HFFc6 (cell line): ENCODE measurements at regions not wholly inside any gene's neighbourhood (a gene's known extent, or its start where the extent isn't known, plus 50 kb on each side); places are given as distances from the start of the nearest gene placed in this dataset.

Experiments
- DNase-seq: peaks from one replicate; pipeline ENCODE4 v3.0.0-alpha.2; 2018
- H3K27ac Mint-ChIP-seq: 2 replicates; pipeline ENCODE4 v1.8.0; 2020; ENCODE audit warnings: mild to moderate bottlenecking, mixed read lengths
- H3K27me3 Mint-ChIP-seq: 2 replicates; pipeline ENCODE4 v1.8.0; 2021; ENCODE audit warnings: mild to moderate bottlenecking, moderate library complexity, mixed read lengths; ENCODE audit not compliant: insufficient read depth
- H3K36me3 Mint-ChIP-seq: 2 replicates; pipeline ENCODE4 v1.8.0; 2021; ENCODE audit warnings: low read depth, mixed read lengths
- H3K4me1 Mint-ChIP-seq: 2 replicates; pipeline ENCODE4 v1.8.0; 2020; ENCODE audit warnings: low read depth, mixed read lengths
- H3K4me3 Mint-ChIP-seq: 2 replicates; pipeline ENCODE4 v1.8.0; 2020; ENCODE audit warnings: mild to moderate bottlenecking, moderate library complexity, mixed read lengths
- H3K9me3 Mint-ChIP-seq: 2 replicates; pipeline ENCODE4 v1.8.0; 2020; ENCODE audit warnings: mild to moderate bottlenecking, mixed read lengths
- TF ChIP-seq, protein P1 (sequence below): fragments of 200-600 bp; sonication (generic); IDR thresholded peaks from 2 replicates; pipeline ENCODE4 v1.5.0; 2021; ENCODE audit warnings: antibody characterized with exemption, mild to moderate bottlenecking

DNA sequence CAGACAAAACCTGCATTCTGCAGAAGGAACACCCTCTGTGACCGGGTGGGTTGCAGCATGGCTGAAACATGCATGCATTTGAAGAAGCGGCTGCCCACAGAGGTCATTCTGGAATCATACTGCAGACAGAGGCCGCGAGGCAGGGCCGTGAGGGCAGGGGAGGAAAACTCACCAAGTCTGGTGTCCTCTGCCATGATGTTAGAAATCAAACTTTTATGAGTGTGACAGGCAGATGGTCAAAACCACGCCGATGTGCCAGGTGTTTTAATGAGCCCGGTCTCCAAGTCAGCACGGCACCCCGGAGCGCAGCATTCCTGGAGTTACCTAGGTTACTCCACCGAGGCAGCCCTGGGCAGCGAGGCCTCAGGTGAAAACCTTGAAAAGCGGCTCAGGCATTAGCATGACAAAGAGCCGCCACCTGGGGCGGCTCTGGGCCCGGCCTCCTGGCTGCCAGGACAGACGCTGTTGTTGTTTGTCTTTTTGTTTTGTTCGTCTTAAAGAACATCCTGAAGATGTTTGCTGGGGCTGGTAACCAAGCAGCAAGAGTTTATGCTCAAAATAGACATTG lies 255.6 kb downstream of the ERMARD start:
- H3K4me1 Mint-ChIP-seq, result no peaks in the 10 kb centered on the region
- peaks cover 54% of the 10 kb centered on the region for H3K9me3 Mint-ChIP-seq
- no peak overlapping the region for H3K27ac Mint-ChIP-seq
- H3K36me3 Mint-ChIP-seq, result peaks cover 20% of the 10 kb centered on the region
- DNase-seq, result no peak
- no peak overlapping the region for H3K4me3 Mint-ChIP-seq
- no peaks in the 10 kb centered on the region; the same call in none of the 2 replicates for H3K27me3 Mint-ChIP-seq
- TF ChIP-seq, protein P1, sequence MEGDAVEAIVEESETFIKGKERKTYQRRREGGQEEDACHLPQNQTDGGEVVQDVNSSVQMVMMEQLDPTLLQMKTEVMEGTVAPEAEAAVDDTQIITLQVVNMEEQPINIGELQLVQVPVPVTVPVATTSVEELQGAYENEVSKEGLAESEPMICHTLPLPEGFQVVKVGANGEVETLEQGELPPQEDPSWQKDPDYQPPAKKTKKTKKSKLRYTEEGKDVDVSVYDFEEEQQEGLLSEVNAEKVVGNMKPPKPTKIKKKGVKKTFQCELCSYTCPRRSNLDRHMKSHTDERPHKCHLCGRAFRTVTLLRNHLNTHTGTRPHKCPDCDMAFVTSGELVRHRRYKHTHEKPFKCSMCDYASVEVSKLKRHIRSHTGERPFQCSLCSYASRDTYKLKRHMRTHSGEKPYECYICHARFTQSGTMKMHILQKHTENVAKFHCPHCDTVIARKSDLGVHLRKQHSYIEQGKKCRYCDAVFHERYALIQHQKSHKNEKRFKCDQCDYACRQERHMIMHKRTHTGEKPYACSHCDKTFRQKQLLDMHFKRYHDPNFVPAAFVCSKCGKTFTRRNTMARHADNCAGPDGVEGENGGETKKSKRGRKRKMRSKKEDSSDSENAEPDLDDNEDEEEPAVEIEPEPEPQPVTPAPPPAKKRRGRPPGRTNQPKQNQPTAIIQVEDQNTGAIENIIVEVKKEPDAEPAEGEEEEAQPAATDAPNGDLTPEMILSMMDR, result no peak

DNA sequence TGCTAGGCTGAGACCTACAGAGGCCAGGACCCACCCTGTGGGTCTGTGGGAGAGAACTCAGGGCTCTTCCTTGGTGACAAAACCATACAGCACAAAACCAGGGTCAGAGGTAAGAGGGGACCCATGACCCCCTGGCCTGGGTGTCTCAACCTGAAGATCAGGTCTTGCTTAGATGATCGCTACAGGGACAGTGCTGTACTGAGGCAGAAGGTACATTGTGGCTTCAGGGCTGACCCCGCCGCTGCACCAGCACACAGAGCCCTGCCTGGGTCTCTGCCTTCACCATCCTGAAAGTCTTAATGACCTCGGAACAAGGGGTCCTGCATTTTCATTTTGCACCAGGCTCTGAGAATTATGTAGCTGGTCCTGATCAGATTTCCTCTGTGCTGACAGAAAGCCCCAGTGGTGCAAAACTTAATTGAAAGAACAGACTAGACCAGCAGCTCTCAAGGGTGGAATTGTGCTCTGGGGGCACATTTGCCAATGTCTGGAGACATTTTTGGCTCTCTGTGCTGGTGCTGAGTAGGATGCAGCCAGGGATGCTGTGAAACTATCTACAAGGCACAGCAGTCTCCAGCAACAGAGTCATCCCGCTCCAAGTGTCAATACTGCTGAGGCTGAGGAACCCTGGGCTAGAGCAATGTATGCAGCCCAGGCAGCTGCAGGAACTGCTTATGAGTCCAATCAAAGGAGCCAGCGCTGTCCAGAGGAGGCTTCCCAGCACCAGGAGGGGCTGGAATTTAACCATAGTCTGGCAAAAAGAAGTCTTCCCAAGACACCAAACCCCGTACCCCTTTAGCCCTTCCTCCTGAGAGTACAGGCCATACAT lies 254.9 kb downstream of the ERMARD start:
- Mint-ChIP-seq H3K27ac (no peak overlapping the region), H3K36me3 (peaks cover 13% of the 10 kb centered on the region), H3K4me1 (no peaks in the 10 kb centered on the region), H3K9me3 (peaks cover 52% of the 10 kb centered on the region), H3K27me3 (no peaks in the 10 kb centered on the region; the same call in none of the 2 replicates), H3K4me3 (no peak overlapping the region)
- TF ChIP-seq, protein P1, result no peak
- DNase-seq, result no peak

DNA sequence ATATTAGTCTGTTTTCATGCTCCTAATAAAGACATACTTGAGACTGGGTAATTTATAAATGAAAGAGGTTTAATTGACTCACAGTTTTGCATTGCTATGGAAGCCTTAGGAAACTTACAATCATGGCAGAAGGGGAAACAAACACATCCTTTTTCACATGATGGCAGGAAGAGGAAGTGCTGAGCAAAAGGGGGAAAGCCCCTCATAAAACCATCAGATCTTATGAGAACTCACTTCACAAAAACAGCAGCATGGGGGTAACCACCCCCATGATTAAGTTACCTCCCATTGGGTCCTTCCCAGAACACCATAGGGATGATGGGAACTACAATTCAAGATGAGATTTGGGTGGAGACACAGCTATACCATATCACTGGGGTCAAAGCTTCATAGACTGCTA lies 254.2 kb downstream of the ERMARD start:
- Mint-ChIP-seq H3K4me1 (no peaks in the 10 kb centered on the region), H3K27me3 (no peaks in the 10 kb centered on the region; the same call in none of the 2 replicates), H3K4me3 (no peak overlapping the region), H3K9me3 (peaks cover 57% of the 10 kb centered on the region), H3K36me3 (peaks cover 13% of the 10 kb centered on the region), H3K27ac (no peak overlapping the region)
- TF ChIP-seq, protein P1, result no peak
- DNase-seq, result no peak

DNA sequence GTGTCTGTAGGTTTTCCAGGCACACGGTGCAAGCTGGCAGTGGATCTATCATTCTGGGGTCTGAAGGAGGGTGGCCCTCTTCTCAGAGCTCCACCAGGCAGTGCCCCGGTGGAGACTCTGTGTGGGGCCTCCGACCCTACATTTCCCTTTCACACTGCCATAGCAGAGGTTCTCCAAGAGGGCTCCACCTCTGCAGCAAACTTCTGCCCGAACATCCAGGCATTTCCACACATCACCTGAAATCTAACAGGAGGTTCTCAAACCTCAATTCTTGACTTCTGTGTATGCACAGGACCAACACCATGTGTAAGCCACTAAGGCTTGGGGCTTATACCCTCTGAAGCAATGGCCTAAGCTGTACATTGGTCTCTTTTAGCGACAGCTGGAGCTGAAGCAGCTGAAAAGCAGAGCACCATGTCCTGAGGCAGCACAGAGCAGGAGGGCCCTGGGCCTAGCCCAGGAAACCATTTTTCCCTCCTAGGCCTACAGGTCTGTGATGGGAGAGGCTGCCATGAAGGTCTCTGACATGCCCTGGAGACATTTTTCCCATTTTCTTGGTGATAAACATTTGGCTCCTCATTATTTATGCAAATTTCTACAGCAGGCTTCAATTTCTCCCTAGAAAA lies 253.3 kb downstream of the ERMARD start:
- Mint-ChIP-seq H3K36me3 (peaks cover 13% of the 10 kb centered on the region), H3K27ac (no peak overlapping the region), H3K4me3 (no peak overlapping the region), H3K4me1 (no peaks in the 10 kb centered on the region), H3K27me3 (no peaks in the 10 kb centered on the region; the same call in 1 of the 2 replicates), H3K9me3 (peaks cover 61% of the 10 kb centered on the region)
- TF ChIP-seq, protein P1, result no peak
- no peak for DNase-seq

DNA sequence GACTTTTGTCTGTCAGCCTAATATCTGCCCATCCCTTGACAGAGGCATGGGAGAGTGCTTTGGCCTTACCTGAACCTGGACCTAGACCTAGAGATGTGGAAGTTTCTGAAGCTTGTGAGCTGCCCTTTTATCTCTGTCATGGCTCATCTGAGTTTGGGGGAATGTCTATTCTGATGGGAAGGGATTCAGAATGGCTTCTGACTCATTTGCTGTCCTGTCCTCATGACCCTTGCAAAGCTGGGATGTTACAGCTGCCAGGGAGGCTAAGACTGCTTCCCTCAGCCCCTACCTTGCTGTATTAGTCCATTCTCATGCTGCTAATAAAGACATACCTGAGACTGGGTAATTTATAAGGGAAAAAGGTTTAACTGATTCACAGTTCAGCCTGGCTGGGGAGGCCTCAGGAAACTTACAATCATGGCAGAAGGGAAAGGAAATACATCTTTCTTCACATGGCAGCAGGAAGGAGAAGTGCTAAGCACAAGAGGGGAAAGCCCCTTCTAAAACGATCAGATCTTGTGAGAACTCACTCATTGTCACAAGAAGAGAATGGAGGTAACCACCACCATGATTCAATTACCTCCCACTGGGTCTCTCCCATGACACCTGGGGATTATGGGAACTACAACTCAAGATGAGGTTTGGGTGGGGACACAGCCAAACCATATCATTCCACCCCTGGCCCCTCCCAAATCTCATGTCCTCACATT lies 252.2 kb downstream of the ERMARD start:
- H3K9me3 Mint-ChIP-seq, result peaks cover 58% of the 10 kb centered on the region
- TF ChIP-seq, protein P1, result no peak
- no peaks in the 10 kb centered on the region; the same call in 1 of the 2 replicates for H3K27me3 Mint-ChIP-seq

More for the DNA sequence above, 252.2 kb downstream of the ERMARD start:
- Mint-ChIP-seq H3K4me1 (no peaks in the 10 kb centered on the region), H3K27ac (no peak overlapping the region), H3K36me3 (peaks cover 6% of the 10 kb centered on the region; the same call in 1 of the 2 replicates), H3K4me3 (no peak overlapping the region)
- DNase-seq, result no peak
